Gastroesophageal sphincter (tissue), 4 donors: ENCODE measurements at regions not wholly inside any gene's neighbourhood (a gene's known extent, or its start where the extent isn't known, plus 50 kb on each side); places are given as distances from the start of the nearest gene placed in this dataset.
"Not testable (repeated sequence)": the region's sequence is repeated elsewhere in the genome, so short reads cannot be mapped to it uniquely, and the experiment has no call there.

Experiments
- ATAC-seq: fragments of 150-250 bp; one replicate; pipeline ENCODE4 v1.9.1; 2016; ENCODE audit warnings: mild to moderate bottlenecking, moderate library complexity
- H3K27ac ChIP-seq, 4 donors: fragments of 200-600 bp; sonication (generic) in 3 of 4; 1 replicate in 3 of 4; 2 replicates in 1 of 4; pipeline ENCODE4 v1.5.1; 2016 to 2019
- H3K27me3 ChIP-seq: fragments of 200-600 bp; sonication (generic); one replicate; pipeline ENCODE4 v1.5.1; 2019
- H3K36me3 ChIP-seq, 2 donors: fragments of 200-600 bp; sonication (generic); one replicate each; pipeline ENCODE4 v1.5.1; 2019; ENCODE audit warnings: control low read depth in 1 of 2
- H3K4me1 ChIP-seq, 3 donors: fragments of 200-600 bp; sonication (generic); 1 replicate in 2 of 3; 2 replicates in 1 of 3; pipeline ENCODE4 v1.5.1; 2016 to 2019; ENCODE audit warnings: control low read depth in 2 of 3
- H3K4me3 ChIP-seq, 2 donors: fragments of 200-600 bp; sonication (generic); one replicate each; pipeline ENCODE4 v1.5.1; 2019; ENCODE audit warnings: mild to moderate bottlenecking in 1 of 2, moderate library complexity in 1 of 2
- H3K9me3 ChIP-seq, 3 donors: fragments of 200-600 bp; sonication (generic); one replicate each; pipeline ENCODE4 v1.5.1; 2017 to 2019; ENCODE audit warnings: control low read depth in 2 of 3
- CTCF ChIP-seq, 4 experiments: fragments of 200-600 bp in 2 of 4; fragments of 450-650 bp in 2 of 4; sonication (generic) in 1 of 4; IDR thresholded peaks; one replicate each; pipeline ENCODE4 v1.5.1; 2017 to 2019; ENCODE audit warnings: antibody characterized with exemption in 4 of 4, mild to moderate bottlenecking in 2 of 4, moderate library complexity in 2 of 4
- EP300 ChIP-seq: sonication (generic); formaldehyde crosslinking; IDR thresholded peaks from one replicate; pipeline ENCODE4 v1.6.1; 2017; ENCODE audit warnings: antibody characterized with exemption, mild to moderate bottlenecking
- POLR2A ChIP-seq, 2 donors: fragments of 450-650 bp; IDR thresholded peaks; one replicate each; pipeline ENCODE4 v1.6.1; 2017; ENCODE audit warnings: antibody characterized with exemption in 2 of 2, mild to moderate bottlenecking in 2 of 2, moderate library complexity in 1 of 2
- POLR2AphosphoS5 ChIP-seq: sonication (generic); formaldehyde crosslinking; IDR thresholded peaks from one replicate; pipeline ENCODE4 v1.6.1; 2017; ENCODE audit warnings: antibody characterized with exemption
- WGBS, 2 donors: methylation state at CpG; one replicate each; pipeline ENCODE4 v1.1.5; 2018; ENCODE audit warnings: low coverage in 1 of 2; 5-methylcytosine and 5-hydroxymethylcytosine counted together

- peaks cover 0 to 31% (median 7%) of the 10 kb centered on the region in 3 donors for H3K4me1 ChIP-seq
- TF ChIP-seq EP300 (no peak), POLR2A (IDR thresholded peaks at IDR 0.05) (no peak), CTCF (IDR thresholded peaks at IDR 0.05) (no peak), POLR2AphosphoS5 (no peak)
- no peaks in the 10 kb centered on the region for H3K9me3 ChIP-seq
- no peaks in the 10 kb centered on the region for H3K27me3 ChIP-seq
- H3K27ac ChIP-seq = no peak overlapping the region
- no peak for ATAC-seq
- no peak overlapping the region for H3K4me3 ChIP-seq
- H3K36me3 ChIP-seq = no peaks in the 10 kb centered on the region
Observed at GRCh38 chr15:50857763-50858162, 50.7 kb upstream of the AP4E1 start.

- no peak for ATAC-seq
- TF ChIP-seq POLR2A (IDR thresholded peaks at IDR 0.05) = no peak
- no peak for TF ChIP-seq EP300
- TF ChIP-seq POLR2AphosphoS5 = no peak
- TF ChIP-seq CTCF (IDR thresholded peaks at IDR 0.05) = no peak
Observed at GRCh38 chr15:50854601-50855490, 53.6 kb upstream of the AP4E1 start.

GRCh38 chr15:50850003-50850402 lies 58.5 kb upstream of the AP4E1 start:
- no peaks in the 10 kb centered on the region for H3K36me3 ChIP-seq
- no peaks in the 10 kb centered on the region for H3K27me3 ChIP-seq
- WGBS, 2 donors = 90 to 100% methylated on average over 1 of the region's 1 CpG
- H3K4me1 ChIP-seq = no peaks in the 10 kb centered on the region
- ATAC-seq = no peak
- H3K4me3 ChIP-seq = no peak overlapping the region
- no peaks in the 10 kb centered on the region for H3K9me3 ChIP-seq
- TF ChIP-seq POLR2A (IDR thresholded peaks at IDR 0.05) = no peak
- TF ChIP-seq EP300 = no peak
- TF ChIP-seq POLR2AphosphoS5 = no peak
- TF ChIP-seq CTCF (IDR thresholded peaks at IDR 0.05) = no peak
- no peak overlapping the region for H3K27ac ChIP-seq

More at GRCh38 chr15:50854601-50855490, 53.6 kb upstream of the AP4E1 start:
- H3K4me1 ChIP-seq = peaks cover 0 to 31% (median 7%) of the 10 kb centered on the region in 3 donors
- WGBS, 2 donors = 67 to 84% methylated on average over 1 to 4 of the region's 4 CpGs
- H3K4me3 ChIP-seq = no peak overlapping the region
- H3K9me3 ChIP-seq = no peaks in the 10 kb centered on the region
- no peaks in the 10 kb centered on the region for H3K36me3 ChIP-seq
- H3K27ac ChIP-seq = no peak overlapping the region
- H3K27me3 ChIP-seq = no peaks in the 10 kb centered on the region

GRCh38 chr15:50848349-50848748 lies 60.1 kb upstream of the AP4E1 start:
- no peak for ATAC-seq
- TF ChIP-seq POLR2A (IDR thresholded peaks at IDR 0.05) = no peak
- TF ChIP-seq CTCF (IDR thresholded peaks at IDR 0.05) = no peak
- TF ChIP-seq POLR2AphosphoS5 = no peak
- TF ChIP-seq EP300 = no peak
- Histone ChIP-seq H3K27ac (no peak overlapping the region), H3K36me3 (no peaks in the 10 kb centered on the region), H3K4me3 (no peak overlapping the region), H3K27me3 (no peaks in the 10 kb centered on the region), H3K4me1 (no peaks in the 10 kb centered on the region), H3K9me3 (no peaks in the 10 kb centered on the region)

GRCh38 chr15:50845181-50845580 lies 63.3 kb upstream of the AP4E1 start:
- not testable (repeated sequence) for H3K27me3 ChIP-seq, H3K4me3 ChIP-seq, H3K9me3 ChIP-seq, ATAC-seq, H3K36me3 ChIP-seq, H3K27ac ChIP-seq, H3K4me1 ChIP-seq
- 50% methylated on average over 1 of the region's 1 CpG; no CpG with 5 or more reads in 1 of the 2 donors for WGBS, 2 donors
